Ovary (tissue), 7 donors: ENCODE measurements at regions not wholly inside any gene's neighbourhood (a gene's known extent, or its start where the extent isn't known, plus 50 kb on each side); places are given as distances from the start of the nearest gene placed in this dataset.

ENCODE experiments used
- DNase-seq, 5 donors: peaks; one replicate each; pipeline ENCODE4 v3.0.0-alpha.2; 2019 to 2020
- H3K27ac ChIP-seq, 2 donors: fragments of 200-600 bp; one replicate each; pipeline versions ENCODE4 v1.5.1 to v1.8.0; 2019 to 2022
- H3K27me3 ChIP-seq: fragments of 200-600 bp; one replicate; pipeline ENCODE4 v1.8.0; 2022
- H3K36me3 ChIP-seq: fragments of 200-600 bp; sonication (generic); one replicate; pipeline ENCODE4 v1.5.1; 2019
- H3K4me1 ChIP-seq: one replicate; pipeline ENCODE4 v1.8.1; 2013; ENCODE audit warnings: mild to moderate bottlenecking, moderate library complexity; ENCODE audit not compliant: insufficient read depth
- H3K4me3 ChIP-seq: fragments of 200-600 bp; sonication (generic); one replicate; pipeline ENCODE4 v1.5.1; 2017
- H3K9me3 ChIP-seq, 2 donors: fragments of 200-600 bp in 1 of 2; sonication (generic) in 1 of 2; one replicate each; pipeline versions ENCODE4 v1.5.1 to v1.8.1; 2013 to 2019; ENCODE audit warnings: mild to moderate bottlenecking in 1 of 2, moderate library complexity in 1 of 2
- EP300 ChIP-seq: sonication (generic); formaldehyde crosslinking; IDR thresholded peaks from one replicate; pipeline ENCODE4 v1.6.1; 2017; ENCODE audit warnings: antibody characterized with exemption
- POLR2A ChIP-seq: fragments of 450-650 bp; IDR thresholded peaks from one replicate; pipeline ENCODE4 v1.6.1; 2017; ENCODE audit warnings: antibody characterized with exemption, mild to moderate bottlenecking, moderate library complexity
- WGBS, 3 donors: extraction: QIAGEN DNeasy Blood & Tissue Kit in 1 of 3; methylation state at CpG; one replicate each; pipeline versions ENCODE4 v1.1.5 to v1.1.7; 2013 to 2017; 5-methylcytosine and 5-hydroxymethylcytosine counted together
- intact Hi-C, 4 donors: fragments of 100-400 bp; cut with DNase I; formaldehyde crosslinking; loops; one replicate each; pipeline versions ENCODE4 v1.11.0 to v1.15.1; 2022 to 2023
- TF ChIP-seq, protein P1 (sequence below), 3 donors: fragments of 450-650 bp in 2 of 3; fragments of 200-600 bp in 1 of 3; IDR thresholded peaks; one replicate each; pipeline versions ENCODE4 v1.5.1 to v1.8.0; 2016 to 2022; ENCODE audit warnings: antibody characterized with exemption in 3 of 3, mild to moderate bottlenecking in 1 of 3
- donor health status: DM: no; HTN: no; CAD: no; lungs with moderate emphysema.
- donor health status: DM: no; HTN: no; CAD: no.
- donor health status: Bipolar disorder and iron deficiency.
- donor health status: DM: no; HTN: no; CAD: no.
- donor health status: DM: yes; HTN: yes; CAD: no.

- Histone ChIP-seq H3K4me3 (no peak overlapping the region), H3K4me1 (no peaks in the 10 kb centered on the region), H3K27ac (no peak overlapping the region), H3K36me3 (no peaks in the 10 kb centered on the region), H3K9me3 (no peaks in the 10 kb centered on the region), H3K27me3 (no peaks in the 10 kb centered on the region)
- intact Hi-C loops = no loop called here
- DNase-seq = no peak
- WGBS, 3 donors = 74 to 81% (median 75%) methylated on average over 2 of the region's 2 CpGs
- TF ChIP-seq EP300 (no peak), POLR2A (no peak)
- TF ChIP-seq, protein P1, sequence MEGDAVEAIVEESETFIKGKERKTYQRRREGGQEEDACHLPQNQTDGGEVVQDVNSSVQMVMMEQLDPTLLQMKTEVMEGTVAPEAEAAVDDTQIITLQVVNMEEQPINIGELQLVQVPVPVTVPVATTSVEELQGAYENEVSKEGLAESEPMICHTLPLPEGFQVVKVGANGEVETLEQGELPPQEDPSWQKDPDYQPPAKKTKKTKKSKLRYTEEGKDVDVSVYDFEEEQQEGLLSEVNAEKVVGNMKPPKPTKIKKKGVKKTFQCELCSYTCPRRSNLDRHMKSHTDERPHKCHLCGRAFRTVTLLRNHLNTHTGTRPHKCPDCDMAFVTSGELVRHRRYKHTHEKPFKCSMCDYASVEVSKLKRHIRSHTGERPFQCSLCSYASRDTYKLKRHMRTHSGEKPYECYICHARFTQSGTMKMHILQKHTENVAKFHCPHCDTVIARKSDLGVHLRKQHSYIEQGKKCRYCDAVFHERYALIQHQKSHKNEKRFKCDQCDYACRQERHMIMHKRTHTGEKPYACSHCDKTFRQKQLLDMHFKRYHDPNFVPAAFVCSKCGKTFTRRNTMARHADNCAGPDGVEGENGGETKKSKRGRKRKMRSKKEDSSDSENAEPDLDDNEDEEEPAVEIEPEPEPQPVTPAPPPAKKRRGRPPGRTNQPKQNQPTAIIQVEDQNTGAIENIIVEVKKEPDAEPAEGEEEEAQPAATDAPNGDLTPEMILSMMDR (IDR thresholded peaks at IDR 0.05) = no peak
Measured at GRCh38 chr5:82661462-82661861, 383.3 kb upstream of the RPS23 start.

GRCh38 chr5:82659115-82659514, 381.0 kb upstream of the RPS23 start:
- Histone ChIP-seq H3K27ac (no peak overlapping the region), H3K4me1 (no peaks in the 10 kb centered on the region), H3K36me3 (no peaks in the 10 kb centered on the region), H3K9me3 (no peaks in the 10 kb centered on the region), H3K27me3 (no peaks in the 10 kb centered on the region), H3K4me3 (no peak overlapping the region)
- no peak for DNase-seq
- TF ChIP-seq POLR2A (no peak), EP300 (no peak)
- TF ChIP-seq, protein P1 (IDR thresholded peaks at IDR 0.05) = no peak
- intact Hi-C loops = no loop called here
- 57 to 84% (median 81%) methylated on average over 2 of the region's 2 CpGs for WGBS, 3 donors

- no peaks in the 10 kb centered on the region for H3K36me3 ChIP-seq
- no peak overlapping the region for H3K4me3 ChIP-seq
- no peaks in the 10 kb centered on the region for H3K9me3 ChIP-seq
- H3K4me1 ChIP-seq = no peaks in the 10 kb centered on the region
- H3K27ac ChIP-seq = no peak overlapping the region
- intact Hi-C loops = no loop called here
- no peak for TF ChIP-seq POLR2A
- no peak for TF ChIP-seq EP300
- TF ChIP-seq, protein P1 (IDR thresholded peaks at IDR 0.05) = no peak
- no peaks in the 10 kb centered on the region for H3K27me3 ChIP-seq
- 52 to 74% (median 68%) methylated on average over 5 of the region's 5 CpGs for WGBS, 3 donors
- no peak for DNase-seq
Measured at GRCh38 chr5:82657033-82657699, 379.0 kb upstream of the RPS23 start.

DNA sequence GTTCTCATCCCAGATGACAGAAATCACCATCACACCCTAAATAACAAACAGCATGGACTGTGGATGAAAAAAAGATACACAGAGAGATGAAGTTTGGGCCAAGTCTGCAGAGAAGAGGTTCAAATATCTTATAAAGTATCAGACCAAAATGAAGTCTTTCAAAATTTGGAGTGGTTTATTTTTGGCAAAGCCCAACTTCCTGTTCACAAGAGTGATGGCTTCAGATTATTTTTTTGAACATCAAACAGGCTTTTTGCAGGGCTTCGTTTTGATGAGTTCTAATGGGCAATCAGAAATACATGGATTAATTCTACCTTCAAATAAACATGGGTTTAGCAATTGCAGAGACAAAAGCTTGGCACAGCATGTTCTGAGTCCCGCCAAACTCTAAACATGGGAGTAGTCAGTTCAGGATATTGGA, 378.2 kb upstream of the RPS23 start:
- H3K27me3 ChIP-seq = no peaks in the 10 kb centered on the region
- H3K9me3 ChIP-seq = no peaks in the 10 kb centered on the region
- DNase-seq = no peak
- TF ChIP-seq POLR2A (no peak), EP300 (no peak)
- TF ChIP-seq, protein P1 (IDR thresholded peaks at IDR 0.05) = no peak
- H3K27ac ChIP-seq = no peak overlapping the region
- H3K4me1 ChIP-seq = no peaks in the 10 kb centered on the region
- no peaks in the 10 kb centered on the region for H3K36me3 ChIP-seq
- WGBS, 3 donors = 28 to 40% (median 29%) methylated on average over 2 of the region's 2 CpGs
- intact Hi-C loops = no loop called here
- no peak overlapping the region for H3K4me3 ChIP-seq
